ENCODE measurements at regions not wholly inside any gene's neighbourhood (a gene's known extent, or its start where the extent isn't known, plus 50 kb on each side); places are given as distances from the start of the nearest gene placed in this dataset.

DNA sequence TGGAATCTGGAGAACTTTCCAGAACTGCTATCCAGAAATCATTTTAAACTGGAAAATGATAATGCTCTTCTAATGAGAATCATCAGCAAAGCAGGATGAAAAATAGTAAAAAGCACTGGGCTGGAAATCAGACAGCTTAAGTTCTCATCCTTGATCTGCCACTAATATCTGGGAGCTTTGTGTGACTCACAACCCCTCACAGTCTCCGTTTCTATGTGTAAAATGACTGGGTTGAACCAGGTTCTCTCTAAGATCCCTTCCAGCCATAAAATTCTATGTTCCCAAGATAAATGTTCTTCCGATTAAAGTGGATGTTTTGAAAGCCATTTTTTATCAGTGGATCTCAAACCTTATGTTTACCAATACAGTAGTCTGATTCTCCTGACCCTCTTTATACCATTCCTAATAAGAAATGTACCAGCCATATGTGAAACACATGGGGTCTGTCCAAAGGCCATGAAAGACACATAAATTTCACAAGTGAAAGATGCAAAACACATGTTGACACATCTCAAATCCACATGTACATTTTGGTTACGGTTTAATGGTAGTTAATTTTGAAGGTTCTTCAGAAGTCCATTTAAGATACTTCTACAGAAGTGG lies 188.8 kb downstream of the EN1 start:
- DNase-seq: no peak

DNA sequence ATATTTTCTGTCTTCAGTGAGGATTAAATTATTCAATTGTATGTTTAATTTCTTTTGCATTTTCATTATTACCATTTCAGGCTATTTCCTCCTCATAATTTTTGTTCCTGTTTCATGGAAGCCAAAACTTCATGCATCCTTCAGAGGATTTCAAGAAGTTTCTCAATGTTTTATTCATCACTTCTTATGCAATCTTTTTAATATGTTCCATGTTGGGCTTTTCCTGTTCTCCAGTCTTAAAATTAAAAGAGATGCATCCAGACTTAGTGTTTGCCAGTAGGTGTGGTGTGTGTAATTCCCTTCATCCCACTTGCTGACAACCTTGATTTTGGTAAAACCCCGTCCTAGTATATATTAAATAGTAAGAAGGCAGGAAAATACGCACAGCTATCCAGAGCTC lies 190.0 kb downstream of the EN1 start:
- DNase-seq: no peak

DNA sequence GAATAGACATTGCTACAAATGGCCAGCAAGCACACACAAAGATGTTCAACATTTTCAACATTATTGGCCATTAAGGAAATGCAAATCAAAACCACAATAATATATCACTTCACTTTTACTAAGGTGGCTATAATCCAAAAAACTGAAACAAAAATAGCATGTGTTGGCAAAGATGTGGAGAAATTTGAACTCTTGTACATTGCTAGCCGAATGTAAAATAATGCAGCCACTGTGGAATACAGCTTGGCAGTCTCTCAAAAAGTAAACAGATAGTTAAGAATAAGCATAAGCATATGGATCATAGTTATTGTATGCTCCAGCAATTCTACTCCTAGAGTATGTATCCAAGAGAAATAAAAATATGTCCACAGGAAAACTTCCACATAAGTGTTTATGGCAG lies 192.5 kb downstream of the EN1 start:
- DNase-seq: no peak

DNA sequence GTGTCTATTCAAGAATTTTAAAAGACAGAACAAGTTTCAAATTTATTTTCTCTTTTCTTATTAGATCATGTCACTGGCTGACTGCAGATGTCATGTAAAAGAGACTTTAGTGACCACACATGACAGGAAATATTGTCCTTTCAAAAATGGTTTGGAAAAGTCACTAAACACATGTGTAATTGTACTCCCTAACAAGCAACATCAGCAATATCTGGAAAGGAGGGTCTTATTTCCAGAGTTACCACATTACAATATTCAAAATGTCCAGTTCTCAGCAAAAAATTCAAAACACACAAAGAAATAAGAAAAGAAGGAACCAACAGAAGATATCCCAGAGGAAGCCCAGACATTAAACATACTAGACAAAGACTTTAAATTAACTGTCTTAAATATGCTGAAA lies 197.1 kb downstream of the EN1 start:
- DNase-seq: no peak

DNA sequence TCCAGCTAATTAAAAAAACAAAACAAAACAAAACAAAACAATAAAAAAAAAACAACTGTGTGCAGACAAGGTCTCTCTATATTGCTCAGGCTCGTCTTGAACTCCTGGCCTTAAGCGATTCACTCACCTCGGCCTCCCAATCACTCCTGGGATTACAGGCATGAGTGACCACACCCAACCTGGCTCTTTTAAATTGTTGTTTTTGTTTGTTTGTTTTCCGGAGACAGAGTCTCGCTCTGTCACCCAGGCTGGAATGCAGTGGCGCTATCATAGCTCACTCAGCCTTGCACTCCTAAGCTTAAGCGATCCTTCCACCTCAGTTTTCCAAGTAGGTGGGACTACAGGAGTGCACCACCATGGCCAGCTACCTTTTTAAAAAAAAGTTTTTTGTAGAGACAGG lies 201.6 kb downstream of the EN1 start:
- no peak for DNase-seq

DNA sequence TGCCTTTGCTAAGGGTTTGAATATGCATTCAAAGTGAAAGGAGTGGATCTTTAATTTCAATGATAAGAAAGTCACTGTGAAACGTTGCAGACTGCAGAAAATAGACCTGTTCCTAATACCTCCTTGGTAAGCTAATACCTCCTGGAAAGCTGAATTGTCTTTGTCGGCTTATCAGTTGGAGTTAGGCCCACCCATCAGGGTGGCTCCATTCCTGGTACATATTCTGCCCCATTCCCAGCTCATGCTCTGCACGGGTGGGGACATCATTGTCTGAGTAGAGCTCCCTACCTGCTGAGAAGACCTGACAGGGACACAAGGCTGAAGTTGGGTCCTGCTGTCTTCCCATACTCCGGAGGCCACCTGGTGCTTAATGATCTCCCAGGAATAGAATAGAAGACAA lies 203.3 kb downstream of the EN1 start:
- DNase-seq: no peak

DNA sequence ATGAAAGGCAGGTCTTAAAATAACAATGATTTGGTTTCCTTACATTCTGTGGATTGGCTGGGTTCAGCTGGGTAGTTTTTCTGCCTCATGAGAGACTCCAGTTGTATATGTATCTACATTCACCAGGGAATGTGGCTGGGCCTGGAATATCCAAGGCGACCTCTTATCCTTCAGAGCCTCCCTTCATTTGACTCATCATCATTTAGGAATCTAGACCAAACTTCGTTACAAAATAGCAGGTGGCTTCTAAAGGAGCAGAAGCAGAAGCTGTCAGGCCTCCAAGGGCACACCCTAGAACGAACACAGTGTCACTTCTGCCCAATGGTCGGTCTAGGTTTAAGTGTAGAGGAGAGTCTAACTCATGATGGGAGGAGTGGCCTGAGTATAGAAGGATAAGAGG lies 204.2 kb downstream of the EN1 start:
- no peak for DNase-seq

DNA sequence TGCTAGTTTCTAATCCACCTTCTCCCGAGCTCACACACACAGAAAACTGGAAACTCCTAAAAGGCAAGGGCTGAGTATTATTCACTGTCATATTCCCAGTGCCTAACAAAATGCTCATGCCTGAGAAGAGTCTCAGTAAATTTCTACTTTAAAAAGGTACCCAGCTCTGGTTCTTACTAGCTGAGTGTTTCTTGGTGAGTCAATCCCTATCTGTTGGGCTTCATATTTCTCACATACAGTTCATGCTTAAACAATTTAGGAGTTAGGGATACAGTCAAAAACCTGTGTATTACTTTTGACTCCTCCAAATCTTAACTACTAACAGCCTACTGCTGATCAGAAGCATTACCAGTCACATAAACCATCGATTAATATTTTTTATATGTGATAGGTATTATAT lies 204.9 kb downstream of the EN1 start:
- no peak for DNase-seq

DNA sequence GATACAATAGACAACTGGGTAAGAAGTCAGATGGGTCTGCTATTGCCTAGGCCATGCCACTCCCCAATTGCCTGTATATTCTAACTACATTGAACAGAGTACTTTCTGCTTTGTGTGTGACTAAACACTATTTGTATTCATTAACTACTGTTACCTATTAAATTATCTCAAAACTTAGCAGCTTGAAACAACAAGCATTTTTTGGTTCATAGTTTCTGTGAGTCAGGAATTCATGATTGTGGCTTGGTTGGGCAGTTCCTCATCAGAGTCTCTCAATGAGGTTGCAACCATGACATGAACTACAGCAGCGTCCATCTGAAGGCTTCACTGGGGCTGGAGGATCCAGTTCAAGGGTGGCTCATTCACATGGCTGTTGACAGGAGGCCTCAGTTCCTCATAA lies 205.7 kb downstream of the EN1 start:
- DNase-seq: no peak

DNA sequence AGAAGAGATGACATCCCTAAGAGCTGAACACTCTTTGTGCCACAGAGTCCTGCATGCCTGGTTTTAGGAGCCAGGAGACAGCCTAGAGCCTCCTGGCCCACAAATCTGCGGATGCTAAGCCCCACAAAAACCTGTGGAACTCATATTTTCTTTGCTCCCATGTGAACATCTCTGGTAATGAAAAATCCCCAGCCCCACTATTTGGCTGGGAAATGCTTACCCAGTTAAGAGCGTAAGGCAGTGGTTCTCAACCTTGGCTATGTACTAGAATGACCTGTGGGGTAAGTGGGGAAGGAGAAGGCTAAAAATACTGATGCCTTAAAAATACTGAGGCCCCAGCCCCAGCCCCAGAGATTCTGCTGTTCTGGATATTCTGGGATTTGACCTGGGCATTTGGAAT lies 208.1 kb downstream of the EN1 start:
- no peak for DNase-seq

DNA sequence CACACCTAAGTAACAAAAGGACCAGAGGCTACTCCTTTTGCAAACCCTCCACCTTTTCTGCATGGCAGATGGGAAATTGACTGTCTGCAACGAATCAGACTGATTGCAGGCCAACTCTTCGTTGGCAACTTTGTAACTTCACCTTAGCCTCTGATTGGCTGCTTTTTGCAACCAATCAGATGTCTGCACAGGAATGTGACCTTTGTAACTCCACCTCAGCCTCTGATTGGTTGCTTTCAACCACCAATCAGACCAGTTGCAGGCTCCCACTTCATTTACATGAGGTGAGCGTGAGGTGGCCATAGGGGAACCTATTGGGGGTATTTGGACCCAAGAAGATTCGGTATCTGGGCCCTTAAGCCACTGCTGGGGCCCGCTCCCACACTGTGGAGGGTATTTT lies 209.0 kb downstream of the EN1 start:
- DNase-seq: no peak

DNA sequence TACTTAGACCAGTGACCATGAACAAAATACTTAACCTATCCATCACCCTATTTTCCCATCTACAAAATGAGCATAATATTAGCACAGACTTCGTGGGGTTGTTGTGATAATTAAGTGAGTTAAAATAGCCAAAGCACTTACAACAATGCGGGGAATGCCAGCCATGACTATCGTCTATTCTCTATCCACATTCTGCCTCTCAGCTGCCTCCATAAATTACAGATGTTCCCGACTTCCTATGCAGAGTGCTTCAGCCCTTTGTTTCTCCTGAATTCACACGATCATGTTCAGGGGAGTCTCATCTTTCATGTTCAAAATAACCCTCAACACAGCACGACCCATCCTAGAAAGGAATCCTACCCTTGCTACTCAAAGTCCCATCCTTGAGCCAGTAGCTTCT lies 211.6 kb downstream of the EN1 start:
- DNase-seq: no peak

DNA sequence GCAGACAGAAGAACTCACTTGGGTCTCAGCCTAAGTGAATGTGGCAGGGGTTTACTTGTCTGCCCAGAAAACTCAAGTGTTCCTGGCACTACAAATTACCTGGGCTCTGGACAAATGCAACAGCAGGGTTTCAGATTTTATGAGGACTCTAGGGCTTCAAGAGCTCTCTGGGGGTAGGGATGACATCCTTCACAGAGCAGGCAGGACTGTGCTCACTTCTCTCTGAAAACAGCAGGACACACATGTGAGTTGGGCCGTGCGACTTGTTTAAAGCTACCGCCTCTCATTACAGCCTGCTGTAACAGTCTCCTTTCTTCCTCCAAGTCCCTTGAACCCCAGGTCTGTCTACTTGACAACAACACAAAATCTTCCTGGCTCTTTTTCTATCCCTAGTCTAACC lies 212.6 kb downstream of the EN1 start:
- no peak for DNase-seq

DNA sequence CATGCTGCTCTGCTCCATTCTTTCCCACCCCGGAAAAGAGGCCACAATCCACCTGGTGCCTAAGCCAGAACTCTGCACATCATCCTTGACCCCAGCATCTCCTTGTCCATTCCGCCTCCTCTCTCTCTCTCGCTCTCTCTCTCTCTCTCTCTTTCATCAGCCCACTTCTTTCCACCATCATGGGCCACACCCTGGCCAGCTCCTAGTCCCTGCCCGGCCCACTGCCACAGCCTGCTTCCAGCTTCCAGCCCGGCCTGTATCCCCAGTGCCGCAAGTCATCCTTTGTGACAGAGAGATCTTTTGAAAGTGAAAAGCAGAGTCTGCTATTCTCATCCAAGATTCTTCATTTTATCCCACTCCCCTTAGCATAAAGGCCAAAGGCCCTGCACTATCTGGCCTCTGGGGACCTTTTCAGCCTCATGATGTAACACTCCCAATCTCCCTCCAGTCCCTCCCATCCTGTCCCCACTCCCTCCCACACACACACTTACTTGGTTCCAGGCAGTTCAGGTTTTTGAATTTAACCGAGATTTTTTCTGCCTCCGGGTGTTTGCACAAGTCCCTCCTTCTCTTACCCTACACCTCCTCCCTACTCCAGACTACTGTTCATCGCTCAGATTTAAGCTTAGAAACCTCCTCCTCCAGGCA lies 214.0 kb downstream of the EN1 start:
- DNase-seq: no peak

DNA sequence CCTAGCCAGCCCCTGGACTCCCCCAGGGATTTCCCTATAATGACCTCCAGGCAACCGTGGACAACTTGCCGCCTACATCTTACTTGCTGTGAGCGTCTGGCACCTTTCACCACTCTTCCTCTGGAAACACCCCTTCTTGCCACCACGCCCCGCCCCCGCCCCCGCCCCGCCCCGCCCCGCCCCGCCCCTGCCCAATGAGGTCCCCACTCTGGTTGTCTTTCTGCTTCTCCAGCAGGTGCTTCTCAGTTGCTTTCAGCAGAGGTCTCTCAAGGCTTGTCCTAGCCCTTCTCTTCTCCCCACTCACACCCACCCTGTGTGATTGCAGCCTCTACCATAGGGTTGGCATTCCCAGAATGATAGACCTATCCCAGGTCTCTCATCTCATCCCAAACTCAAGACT lies 214.5 kb downstream of the EN1 start:
- no peak for DNase-seq

DNA sequence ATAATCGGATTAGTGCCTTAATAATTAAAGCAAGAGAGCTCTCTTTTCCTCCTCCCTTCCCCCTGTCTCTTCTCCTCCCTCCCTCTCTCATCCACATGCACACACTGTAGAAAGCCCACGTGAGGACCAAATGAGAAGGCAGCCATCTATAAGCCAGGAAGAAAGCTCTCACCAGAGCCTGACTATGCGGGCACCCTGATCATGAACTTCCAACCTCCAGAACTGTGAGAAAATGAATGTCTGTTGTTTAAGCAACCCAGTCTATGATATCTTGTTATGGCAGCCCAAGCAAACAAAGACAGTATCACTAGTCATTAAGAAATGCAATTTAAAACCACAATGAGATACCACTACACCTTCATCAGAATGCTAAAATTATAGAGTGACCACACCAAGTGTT lies 220.3 kb downstream of the EN1 start:
- DNase-seq: no peak

DNA sequence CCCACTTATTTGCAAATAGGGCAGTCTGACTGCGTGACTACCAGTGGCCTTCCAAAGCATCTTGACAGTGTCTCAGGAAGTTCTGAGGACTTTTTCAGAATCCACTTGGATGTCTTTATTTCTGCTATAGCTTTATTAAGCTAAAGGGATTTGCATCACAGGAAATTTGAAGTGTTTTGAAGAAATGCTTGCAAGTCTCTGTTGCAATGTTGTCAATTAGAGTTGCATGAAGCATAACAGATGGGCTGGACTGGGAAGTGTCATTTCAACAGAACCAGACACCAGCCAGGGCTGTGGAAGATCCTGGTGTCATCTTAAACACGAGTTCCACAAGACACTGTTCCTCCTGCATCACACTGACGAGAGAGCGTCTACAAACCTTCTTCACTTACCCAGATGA lies 224.5 kb downstream of the EN1 start:
- no peak for DNase-seq

DNA sequence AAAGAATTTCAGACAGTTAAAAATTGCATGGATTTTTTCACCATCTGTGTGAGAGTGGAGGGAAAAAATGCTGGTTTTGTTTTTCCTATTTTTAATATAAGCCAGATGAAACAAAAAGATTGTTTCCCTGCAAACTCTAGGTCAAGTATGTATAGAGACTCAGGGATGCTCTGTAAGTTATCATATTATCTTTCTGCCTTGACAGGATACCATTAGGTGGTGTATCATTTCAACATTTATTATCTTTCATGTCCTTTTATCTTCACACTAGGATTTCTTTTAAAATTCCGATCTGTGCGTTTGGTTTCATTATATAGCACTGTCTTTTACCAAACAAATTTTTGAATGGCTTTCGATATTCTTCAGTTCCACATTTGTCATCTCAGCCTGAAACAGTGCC lies 225.3 kb downstream of the EN1 start:
- no peak for DNase-seq

DNA sequence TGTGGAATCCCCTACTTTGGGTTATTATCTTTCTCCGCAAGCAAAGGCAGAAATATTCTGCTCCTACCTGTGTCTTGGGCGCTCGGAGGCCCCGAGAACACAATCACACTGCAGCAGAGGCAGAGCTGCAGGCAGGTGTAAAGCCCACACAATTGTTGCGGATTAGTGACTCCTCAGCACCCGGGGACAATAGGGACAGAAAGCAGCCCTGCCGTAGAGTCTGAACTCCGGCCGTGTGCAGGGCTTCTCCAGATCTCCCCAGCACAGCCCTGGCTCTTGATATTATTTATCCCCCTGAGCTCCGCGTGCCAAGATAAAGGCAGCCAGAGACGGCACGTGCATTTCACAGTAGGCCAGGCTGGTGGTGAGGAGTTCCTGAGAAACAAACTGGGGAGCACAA lies 229.2 kb downstream of the EN1 start:
- no peak for DNase-seq

DNA sequence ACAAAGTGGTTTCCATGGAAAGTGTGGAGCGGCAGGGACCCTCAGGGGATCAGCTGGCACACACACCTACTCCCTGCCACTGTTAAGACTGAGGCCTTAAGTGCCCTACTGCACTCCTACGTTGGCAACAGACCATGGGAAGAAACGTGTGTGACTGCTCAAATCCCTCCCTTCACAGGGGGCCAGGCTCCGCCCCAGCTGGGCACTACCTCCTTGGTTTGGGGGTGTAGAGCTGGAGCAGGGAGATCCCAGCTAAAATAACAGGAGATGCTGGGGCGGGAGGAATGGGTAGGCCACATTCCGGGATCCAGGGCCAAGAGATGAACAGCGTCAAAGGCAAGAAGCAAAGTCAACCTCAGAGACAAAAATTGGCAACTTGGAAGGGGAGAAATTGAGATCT lies 231.0 kb downstream of the EN1 start:
- no peak for DNase-seq

DNA sequence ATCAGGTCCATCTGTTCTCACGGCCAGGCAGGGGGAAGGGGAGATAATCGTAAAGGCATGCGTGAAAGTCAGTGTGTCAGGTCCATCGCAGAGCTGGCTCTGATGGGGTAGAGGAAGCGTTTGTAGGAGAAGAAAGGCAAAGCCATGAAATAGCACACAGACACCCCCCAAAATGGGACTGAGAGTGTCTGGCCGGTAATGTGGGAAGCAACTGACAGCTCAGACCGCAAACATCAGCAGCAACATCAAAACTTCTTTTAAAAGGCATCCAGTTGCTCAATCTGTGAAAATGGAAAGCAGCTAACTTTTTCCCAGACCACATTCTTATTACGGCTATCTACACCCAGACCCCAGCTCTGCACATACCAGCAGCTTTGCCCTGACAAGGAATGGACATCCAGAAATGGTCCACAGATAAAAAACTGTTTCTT lies 232.6 kb downstream of the EN1 start:
- DNase-seq: no peak

DNA sequence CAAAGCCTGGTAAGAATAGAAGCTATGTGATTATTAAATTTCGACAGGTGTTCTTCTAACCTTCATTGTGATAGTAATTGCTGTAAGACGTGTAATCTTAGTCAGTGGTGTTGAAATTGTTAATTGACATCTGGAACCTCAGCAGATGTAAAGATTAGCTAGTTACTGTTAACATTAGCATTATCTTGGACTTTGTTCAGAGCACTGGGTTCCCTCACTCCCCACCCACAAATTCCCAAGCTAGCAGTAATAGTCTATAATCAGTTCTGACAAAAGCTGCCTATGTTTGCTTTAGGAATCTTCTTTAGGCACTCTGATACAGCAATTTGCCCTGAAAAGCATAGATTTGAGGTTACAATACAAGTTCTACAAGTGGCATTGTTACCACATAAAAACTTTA lies 233.7 kb downstream of the EN1 start:
- DNase-seq: no peak

DNA sequence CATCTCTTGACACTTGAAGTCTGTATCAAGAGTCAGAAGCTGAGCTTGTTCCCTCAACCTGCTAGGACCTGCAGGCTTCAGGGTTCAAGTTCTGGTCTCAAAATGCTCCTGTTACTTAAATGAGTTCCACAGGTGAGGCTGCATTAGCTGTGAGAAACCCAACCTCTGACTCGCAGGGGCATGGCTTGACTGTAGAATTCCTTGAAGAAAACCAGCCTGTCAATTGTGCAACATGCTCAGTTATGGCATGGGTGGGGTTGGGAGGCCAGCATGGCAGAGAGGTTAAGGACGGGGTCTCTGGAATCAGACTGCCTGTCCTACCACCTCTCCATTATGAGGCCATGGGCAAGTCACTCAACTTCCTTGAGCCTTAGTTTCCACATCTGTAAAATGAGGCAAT lies 235.8 kb downstream of the EN1 start:
- no peak for DNase-seq

DNA sequence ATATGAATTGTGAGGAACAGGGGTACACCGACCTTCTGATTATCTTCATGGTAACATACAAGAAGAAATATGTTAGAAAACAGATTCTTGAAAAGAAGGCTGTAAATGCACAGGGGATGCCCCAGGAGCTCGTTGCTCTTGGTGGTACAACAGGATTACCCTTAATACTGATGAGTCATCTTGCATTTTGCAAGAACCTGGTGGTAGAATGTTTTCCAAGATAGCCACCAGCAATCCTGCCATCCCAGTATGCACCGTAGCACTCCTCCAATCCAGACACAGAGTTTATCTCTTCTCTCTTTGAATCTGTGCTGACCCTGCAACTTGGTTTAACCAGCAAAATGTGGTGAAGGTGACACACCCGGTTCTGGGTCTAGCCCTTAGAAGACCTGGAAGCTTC lies 238.3 kb downstream of the EN1 start:
- no peak for DNase-seq

DNA sequence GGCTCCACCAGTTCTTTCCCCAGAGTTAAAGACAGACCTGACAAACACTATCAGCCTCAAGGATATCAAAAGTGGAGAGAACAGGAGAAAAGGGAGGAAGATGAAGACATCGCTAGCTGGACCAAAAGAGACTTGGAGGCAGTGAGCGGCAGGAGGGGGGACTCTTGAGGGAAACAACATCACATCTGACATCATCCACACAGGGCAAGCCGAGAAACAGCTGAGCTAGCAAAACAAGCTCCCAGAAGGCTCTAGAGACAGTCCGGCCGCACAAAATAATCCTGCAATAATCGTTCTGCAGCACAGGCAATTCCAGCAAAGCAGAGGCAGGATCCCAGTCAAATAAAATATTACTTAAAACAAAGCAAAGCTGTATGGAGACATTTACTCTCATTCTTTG lies 239.8 kb downstream of the EN1 start:
- no peak for DNase-seq

DNA sequence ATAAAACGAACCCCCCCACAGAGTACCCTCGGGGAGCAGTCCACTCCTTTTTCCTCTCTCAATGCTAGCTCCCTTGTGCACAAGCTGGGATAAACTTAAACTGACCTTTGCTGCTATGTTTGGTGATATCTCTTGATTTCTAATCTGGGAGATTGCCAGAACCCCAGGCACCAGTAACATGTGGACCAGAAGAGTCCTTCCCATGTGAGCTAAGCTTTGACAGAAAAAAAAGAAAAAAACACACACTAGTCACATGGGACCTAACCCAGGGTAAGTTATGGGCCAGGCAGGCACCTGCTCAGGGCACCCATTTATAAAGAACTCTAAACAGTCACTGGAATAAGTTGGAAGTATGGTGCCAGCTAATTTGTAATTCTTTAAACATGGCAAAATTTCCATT lies 242.6 kb downstream of the EN1 start:
- no peak for DNase-seq

Data from NCI-H187 (cell line).